Inflammatory macrophage treated with lipopolysaccharide for 4 hours (primary cell): ENCODE measurements at regions not wholly inside any gene's neighbourhood (a gene's known extent, or its start where the extent isn't known, plus 50 kb on each side); places are given as distances from the start of the nearest gene placed in this dataset.
"Not testable (repeated sequence)": the region's sequence is repeated elsewhere in the genome, so short reads cannot be mapped to it uniquely, and the experiment has no call there.

Experiments
- DNase-seq: peaks from one replicate; pipeline ENCODE4 v3.0.0-alpha.2; 2020

DNA sequence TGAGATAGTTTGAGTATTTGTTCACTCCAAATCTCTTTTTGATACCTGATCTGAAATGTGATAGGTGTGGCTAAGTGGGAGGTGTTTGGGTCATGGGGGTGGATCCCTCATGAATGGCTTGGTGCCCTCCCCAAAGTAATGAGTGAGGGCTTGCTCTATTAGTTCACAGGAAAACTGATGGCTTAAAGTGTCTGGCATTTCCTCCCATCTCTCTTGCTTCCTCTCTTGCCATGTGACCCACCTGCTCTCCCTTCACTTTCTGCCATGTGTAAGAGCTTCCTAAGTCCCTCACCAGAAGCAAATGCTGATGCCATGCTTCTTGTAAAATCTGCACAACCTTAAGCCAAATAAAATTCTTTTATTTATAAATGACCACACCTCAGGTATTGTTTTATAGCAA lies 61.1 kb downstream of the MAD2L1 start:
- no peak for DNase-seq

DNA sequence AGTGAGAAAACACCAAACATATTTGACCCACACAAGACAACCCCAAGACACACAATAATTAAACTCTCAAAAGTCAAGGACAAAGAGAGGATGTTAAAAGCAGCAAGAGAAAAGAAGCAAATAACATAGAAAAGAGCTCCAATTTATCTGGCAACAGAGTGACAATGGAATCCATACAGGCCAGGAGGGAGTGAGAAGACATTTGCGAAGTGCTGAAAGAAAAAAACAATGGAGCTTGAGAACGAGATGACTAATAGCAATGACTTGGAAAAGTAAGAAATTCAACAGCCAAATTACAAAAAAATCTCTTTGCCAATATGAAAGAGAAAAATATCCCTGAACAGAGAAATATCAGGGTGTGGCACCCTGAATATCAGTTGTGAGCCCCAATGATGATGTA lies 61.6 kb downstream of the MAD2L1 start:
- no peak for DNase-seq

DNA sequence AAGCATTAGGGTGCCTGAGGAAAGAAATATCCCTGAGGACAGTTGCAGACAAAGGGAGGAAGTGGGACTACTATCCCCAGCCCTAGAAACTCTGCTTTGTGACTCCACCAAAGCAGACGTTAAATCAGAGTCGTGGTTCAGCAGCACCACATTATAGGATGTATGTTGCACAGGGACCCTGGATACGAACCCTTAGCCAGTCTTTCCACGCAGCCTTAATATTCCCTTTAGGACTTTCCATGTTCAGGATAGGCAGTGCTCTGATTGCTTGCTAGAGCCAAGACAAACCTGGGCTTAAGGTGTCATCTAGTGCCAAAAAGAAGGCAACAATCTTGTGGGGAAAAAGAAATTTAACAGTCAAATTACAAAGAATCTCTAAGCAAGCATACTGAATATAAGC lies 62.6 kb downstream of the MAD2L1 start:
- no peak for DNase-seq

DNA sequence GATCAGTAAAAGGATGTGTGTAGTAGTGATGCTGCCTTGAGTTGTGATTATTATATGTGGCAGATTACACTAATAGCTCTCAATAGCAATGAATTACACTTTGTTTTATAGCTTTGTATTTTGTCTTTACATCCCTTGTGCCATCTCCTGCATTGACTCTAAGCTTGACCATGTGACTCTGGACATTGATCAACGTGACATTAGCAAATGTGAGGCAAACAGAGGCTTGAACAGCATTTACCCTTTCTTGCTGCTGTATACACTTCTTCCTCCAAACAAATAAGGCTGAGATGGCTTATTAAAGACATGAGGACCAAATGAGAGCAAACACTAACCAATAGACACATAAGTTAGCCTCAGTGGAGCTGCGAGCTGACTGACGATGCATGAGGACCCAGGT lies 63.5 kb downstream of the MAD2L1 start:
- DNase-seq, result no peak

DNA sequence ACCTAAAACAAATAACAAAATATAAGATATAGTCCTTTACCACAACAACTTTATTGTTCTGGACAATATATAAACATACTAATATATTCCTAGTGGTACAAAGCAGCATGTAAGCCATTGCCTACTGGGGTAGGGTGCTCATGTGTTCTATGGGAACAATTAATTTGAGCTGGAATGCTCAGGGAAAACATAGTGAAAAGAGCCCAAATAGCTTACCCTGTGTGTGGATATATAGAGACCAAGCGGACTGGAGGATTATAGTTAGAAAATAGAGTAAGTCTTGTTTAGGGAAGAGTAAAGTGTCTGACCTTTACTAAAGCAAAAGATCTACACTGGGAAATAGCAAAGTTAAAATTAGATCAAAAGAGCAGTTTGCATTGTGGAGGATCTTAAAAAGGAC lies 64.8 kb downstream of the MAD2L1 start:
- no peak for DNase-seq

DNA sequence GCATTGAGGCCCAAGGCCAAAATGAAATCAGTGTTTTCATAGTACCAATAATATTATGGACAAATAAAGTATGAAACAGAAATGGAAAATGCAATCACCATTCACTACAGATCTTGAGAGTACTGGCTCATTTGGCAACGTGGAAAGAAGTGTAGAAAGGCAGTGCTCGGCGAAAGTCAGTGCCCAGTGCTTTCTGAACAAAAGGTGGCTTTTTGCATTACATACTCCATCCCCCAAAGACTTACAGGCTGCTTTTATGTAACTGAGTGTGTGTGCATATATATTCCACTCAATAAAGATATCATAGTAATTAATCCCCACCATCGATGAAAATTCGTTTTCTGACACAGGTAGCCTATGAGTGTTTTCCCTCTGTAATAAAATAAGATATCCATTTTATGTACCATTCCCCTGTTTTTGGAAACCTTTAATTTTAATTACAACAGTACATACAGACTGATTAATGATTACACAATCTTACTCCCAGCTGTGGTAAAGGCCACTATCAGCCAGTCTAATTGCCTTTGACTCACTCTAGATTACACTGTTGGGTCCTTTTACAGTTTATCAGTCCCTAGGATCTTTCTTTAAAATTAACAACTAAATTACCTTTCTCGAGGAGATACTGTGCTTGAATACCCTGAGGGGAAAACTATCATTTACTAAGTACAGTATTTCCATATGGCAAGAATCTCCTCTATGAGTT lies 65.9 kb downstream of the MAD2L1 start:
- no peak for DNase-seq

- DNase-seq, result not testable (repeated sequence)
These were observed 70.6 kb downstream of the MAD2L1 start for GRCh38 chr4:119996024-119996423.

DNA sequence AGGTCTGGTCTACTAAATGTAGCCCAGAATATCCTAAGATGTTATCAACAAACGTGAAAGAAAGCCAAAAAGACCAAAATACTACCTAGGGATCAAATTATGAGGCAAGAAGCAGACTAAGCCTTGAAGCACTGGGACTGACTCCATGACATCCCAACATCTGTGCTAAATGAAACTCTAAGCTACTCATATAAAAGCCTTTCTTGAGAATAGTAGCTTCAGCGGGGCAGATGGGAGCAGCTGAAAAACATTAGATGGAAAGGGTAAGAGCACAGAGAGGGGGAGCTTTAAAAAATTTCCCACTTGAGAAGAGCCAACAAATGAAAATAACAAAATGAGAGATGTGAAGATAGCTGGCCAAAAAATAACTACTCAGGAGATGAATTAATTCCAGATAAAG lies 81.7 kb downstream of the MAD2L1 start:
- no peak for DNase-seq

- DNase-seq, result no peak
These were observed 83.9 kb downstream of the MAD2L1 start for GRCh38 chr4:119982756-119983155.

GRCh38 chr4:119980456-119980855 lies 86.2 kb downstream of the MAD2L1 start:
- no peak for DNase-seq

DNA sequence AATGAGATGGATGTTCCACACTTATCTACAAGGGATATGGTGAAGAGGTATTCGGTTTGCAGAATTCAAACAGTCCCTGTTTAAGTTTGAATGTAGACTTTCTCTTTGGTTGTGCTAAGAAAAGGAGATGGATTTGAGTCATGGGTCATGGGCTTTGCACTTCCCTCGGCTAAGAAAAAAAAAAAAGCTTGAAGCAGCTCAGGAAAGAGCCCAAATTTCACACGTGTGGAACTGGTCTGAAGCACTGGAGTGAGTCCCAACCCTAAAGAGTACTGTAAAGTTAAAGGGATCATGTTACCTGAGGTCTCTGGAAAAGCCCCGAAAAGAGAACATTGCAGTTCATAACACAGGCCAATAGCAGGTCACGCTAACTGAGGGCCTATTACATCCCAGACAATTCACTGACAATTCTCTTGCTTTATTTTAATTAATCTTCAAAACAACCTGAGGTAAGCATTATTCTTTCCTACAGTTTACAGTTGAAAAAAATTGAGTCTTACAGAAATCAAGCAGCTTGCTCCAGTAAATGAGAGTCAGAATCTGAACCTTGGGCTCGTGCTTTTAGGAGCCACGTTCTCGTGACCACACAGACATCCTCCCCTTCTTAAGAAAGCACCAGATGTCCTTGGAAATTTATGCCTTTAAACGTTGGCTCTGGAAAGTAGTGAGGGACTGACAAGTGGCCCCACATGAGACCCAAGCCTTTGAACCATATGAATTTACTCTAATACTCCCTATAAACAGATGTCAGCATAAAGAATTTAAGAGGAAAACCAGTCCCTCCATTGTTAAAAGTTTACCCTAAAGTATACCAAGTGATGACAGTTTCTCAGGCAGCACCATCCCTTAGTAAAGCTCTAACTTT lies 89.3 kb downstream of the MAD2L1 start:
- no peak for DNase-seq

DNA sequence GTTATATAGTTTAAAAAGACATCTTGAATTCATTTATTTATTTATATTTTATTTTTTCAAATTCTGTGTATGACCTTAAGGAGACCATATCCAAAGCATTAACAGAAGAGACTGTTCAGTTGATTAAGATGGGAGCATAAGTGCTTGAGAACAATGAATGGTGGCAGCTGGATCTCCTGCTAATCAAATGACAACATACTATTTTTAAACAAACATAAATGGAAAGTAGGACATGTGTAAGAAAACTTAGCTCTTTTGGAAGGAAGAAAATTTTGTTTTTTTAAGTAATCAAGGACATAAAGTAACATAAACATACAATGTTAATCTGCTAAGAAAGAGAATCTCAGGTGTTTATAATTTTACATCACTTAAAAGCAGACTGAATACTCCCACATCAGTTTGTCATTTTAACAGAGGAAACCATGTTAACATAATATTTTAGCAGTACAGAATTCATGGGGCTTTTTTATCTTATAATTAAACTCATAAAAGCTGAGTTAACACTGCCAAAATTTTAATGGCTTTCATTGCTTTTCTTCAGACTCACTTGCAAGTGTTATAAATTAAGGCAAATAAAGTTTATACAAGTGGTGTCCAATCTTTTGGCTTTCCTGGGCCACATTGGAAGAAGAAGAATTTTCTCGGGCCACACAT lies 95.1 kb downstream of the MAD2L1 start:
- no peak for DNase-seq

DNA sequence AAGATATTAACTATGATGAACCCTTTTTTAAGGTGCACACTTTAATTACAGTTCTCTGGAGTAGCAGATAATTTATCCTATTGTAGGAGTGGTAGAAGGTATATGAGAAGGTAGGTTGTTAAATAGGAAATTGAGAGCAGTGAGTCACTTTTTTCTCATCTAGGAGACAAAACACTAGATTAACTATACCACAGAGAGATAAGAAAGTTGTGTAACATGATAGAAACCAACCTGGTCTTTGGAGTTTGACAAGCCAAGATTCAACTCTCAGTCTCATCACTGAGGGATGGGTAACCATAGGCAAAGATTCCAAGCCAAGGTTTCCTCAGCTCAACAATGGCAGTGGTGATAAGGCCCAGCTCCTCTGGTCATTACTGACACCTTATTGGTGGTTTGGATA lies 104.0 kb downstream of the MAD2L1 start:
- no peak for DNase-seq

DNA sequence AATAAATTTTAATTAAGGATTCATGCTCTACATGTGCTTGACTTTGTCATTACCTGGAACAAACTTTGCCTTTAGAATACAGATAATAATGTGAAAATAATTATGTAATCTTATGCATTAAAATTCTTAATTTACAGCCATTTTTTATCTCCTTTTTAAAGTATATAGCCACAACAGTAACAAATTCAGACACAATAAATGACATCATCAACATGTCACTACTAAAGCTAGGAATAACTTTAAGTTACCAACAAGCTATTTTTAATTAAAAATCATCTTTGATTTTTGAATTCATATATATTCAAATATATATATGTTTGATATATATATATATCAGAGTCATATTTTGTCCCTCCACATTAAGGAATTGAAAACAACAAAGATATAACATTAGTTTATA lies 107.7 kb downstream of the MAD2L1 start:
- no peak for DNase-seq

DNA sequence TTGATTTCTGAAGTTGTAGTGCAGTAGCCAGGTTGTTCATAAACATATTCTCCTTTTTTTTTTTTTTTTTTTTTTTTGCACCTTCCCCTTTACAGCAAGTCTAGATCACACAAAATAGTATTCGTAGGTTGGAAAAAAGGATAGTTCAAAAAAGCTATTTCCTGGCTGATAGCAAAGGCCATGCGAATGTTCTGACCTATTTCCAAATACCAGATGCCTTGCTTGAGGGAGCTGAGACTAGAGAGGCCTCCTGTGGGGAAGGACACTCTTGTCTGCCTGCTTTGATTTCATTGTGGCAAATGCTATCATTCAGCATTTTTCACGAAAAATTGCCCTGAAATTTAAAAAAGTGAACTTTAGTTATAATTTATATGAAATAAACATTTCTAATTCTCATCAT lies 111.4 kb downstream of the MAD2L1 start:
- DNase-seq, result no peak

- DNase-seq, result not testable (repeated sequence)
These were observed 112.2 kb downstream of the MAD2L1 start for GRCh38 chr4:119954487-119954886.

DNA sequence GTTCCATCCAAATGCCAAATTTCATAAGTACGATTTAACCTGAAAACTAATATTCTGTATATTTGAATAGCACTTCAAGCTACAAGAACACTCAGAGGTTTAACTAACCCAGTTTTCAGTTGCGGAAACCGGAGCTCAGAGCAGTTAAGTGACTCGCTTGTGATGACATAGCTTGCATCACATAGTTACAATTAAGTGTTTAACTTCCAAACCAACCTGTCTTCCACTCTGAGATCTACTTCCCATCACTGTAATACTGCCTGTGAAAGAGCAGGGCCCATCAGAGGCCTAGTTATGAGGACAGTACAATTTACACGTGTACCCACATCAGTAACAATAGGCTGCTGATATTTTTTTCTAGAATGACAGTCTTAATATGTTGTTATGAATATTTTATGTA lies 120.3 kb downstream of the MAD2L1 start:
- DNase-seq, result no peak

DNA sequence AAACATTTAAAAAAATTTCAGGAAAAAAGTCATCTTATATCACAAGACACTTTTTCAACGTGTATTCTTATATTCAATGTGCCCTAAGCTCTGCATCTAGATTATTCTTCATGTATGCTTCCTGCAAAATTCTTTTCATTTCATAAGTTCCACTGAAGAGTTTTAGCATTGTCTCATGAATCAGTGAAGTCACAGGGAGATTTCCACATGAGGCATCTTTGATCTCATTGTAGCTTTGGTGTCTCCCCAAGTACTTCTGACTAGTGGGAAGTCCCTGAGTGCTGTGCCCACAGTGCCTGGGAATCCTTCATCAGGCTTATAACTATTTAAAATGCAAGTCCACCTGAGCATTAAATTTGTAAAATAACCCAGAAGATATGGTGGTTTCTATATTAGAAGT lies 123.8 kb downstream of the MAD2L1 start:
- no peak for DNase-seq

- DNase-seq, result no peak
These were observed 126.1 kb downstream of the MAD2L1 start for GRCh38 chr4:119940557-119940956.

DNA sequence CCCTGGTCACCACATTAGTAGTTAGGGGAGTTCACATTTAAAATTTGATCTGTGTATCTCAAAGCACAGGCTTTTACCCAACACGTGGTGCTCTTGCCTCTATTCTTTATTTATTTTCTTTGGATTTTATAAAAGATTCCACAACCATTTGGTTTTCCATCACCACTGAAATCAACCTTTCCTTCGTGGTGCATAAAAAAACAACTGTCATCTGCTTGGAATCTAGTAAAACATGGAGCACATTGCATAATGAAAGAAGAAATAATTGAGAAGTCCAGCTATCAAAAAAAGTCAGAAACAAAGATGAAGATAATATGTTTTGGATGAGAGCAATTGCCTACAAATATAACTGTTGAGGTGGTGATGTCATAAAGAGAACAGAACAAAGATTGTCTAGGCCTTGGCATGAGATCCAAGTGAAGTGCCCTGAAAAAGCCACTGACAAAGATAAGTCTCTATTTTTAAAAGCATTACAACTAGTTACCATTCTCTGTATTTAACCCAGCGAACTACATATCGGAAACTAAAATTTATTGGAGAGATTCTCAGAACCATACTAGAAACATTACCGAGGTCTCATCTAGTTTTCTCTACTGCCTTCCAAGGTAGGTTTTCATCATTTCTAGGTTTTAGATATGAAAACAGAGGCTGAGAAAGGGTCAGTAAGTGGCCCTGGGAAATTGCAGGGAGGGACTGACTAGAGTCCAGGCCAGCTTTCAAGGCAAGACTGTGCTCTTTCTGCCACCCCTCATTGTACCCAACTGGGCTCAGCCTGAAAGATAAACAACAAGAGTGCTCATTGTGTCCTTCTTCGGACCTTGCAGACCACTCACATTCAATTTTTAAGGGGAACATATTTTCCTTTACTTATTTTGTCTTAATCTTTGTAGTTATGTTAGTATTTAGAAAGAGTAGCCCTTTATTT lies 127.3 kb downstream of the MAD2L1 start:
- no peak for DNase-seq

DNA sequence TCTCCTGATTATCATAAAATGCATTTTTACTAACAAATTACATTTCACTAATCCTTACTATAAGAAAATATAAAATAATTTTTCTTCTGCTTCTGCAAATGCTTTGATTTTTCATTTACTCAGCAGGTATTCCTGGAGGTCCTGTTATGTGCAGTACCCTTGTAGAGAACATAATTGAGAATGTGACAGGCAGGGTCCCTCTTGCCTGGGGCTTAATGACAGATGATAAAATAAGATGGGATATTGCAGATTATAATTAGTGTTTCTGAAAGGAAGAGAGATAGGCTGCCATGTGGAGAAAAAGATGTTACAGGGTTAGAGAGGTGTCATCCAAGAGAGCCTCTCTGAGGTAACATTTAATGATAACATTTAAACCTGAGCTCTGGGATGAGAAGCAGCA lies 128.9 kb downstream of the MAD2L1 start:
- no peak for DNase-seq

DNA sequence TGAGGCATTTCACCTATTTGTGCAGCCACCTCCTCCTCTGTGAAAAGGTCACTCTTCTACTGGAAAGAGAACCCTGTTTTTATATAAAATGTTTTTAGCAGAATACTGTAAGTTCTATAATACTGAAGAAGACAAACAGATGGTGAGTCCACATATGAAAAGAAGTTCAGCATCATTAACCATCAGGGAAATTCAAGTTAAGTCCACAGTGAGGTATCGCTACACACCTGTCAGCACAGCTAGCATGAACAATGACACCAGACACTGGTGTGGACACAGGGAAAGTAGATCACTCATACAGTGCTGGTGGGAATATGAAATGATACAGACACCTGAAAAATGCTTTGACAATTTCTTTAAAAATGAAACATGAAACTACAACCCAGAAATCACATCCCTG lies 133.0 kb downstream of the MAD2L1 start:
- DNase-seq, result no peak

GRCh38 chr4:119932277-119932676 lies 134.4 kb downstream of the MAD2L1 start:
- no peak for DNase-seq
